Ishikawa (cell line): ENCODE measurements at regions not wholly inside any gene's neighbourhood (a gene's known extent, or its start where the extent isn't known, plus 50 kb on each side); places are given as distances from the start of the nearest gene placed in this dataset.

Experiments
- EP300 ChIP-seq: IDR thresholded peaks from 2 replicates; pipeline ENCODE4 v1.6.1; 2012; ENCODE audit warnings: borderline replicate concordance
- MAX ChIP-seq: IDR thresholded peaks from 2 replicates; pipeline ENCODE4 v1.6.1; 2012
- RAD21 ChIP-seq: IDR thresholded peaks from 2 replicates; pipeline ENCODE4 v1.6.1; 2012; ENCODE audit warnings: low read depth
- REST ChIP-seq: IDR thresholded peaks from 2 replicates; pipeline ENCODE4 v1.6.1; 2012; ENCODE audit warnings: low read depth, mild to moderate bottlenecking
- TF ChIP-seq, protein P1 (sequence below): IDR thresholded peaks from 2 replicates; pipeline ENCODE4 v1.6.1; 2012

- TF ChIP-seq, protein P1, sequence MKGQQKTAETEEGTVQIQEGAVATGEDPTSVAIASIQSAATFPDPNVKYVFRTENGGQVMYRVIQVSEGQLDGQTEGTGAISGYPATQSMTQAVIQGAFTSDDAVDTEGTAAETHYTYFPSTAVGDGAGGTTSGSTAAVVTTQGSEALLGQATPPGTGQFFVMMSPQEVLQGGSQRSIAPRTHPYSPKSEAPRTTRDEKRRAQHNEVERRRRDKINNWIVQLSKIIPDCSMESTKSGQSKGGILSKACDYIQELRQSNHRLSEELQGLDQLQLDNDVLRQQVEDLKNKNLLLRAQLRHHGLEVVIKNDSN, result no peak
- no peak for TF ChIP-seq REST
- TF ChIP-seq EP300, result no peak
- no peak for TF ChIP-seq MAX
- no peak for TF ChIP-seq RAD21
Observed at GRCh38 chr18:64810354-64810753, 661.5 kb upstream of the LINC00305 start.
